Panc1 (cell line): ENCODE measurements at regions not wholly inside any gene's neighbourhood (a gene's known extent, or its start where the extent isn't known, plus 50 kb on each side); places are given as distances from the start of the nearest gene placed in this dataset.

Source experiments
- ATAC-seq: fragments of 200-7000 bp; cut with Tn5 transposase; 2 replicates; pipeline ENCODE4 v1.9.1; 2020; ENCODE audit warnings: mild to moderate bottlenecking, moderate library complexity
- BruUV-seq: library from RNA; stranded (reverse); fragments of 400-500 nt; replicated peaks from 2 replicates; lab custom pipeline; 2021; lab: Mats Ljungman, UMichigan
- CTCF ChIA-PET: fragments of 300-600 bp; sonication (Branson Sonifier 250); formaldehyde crosslinking; loops from one replicate; lab custom pipeline; 2022; ENCODE audit warnings: antibody characterized with exemption; lab: Charles Lee
- POLR2A ChIA-PET: fragments of 300-600 bp; sonication (Branson Sonifier 250); formaldehyde crosslinking; loops from one replicate; lab custom pipeline; 2022; ENCODE audit warnings: antibody characterized with exemption; lab: Charles Lee
- DNase-seq: peaks from one replicate; pipeline ENCODE4 v3.0.0-alpha.2; 2010; ENCODE audit warnings: low read depth, low spot score
- H3K27ac ChIP-seq: 2 replicates; pipeline ENCODE4 v1.5.1; 2011; ENCODE audit warnings: mild to moderate bottlenecking, low read length, inconsistent platforms
- H3K27me3 ChIP-seq: fragments of 200-500 bp; sonication (Bioruptor generic); 2 replicates; pipeline ENCODE4 v1.6.0; 2014; ENCODE audit warnings: low read length, inconsistent platforms; ENCODE audit not compliant: control insufficient read depth, insufficient read depth
- H3K36me3 ChIP-seq: fragments of 200-500 bp; sonication (Bioruptor generic); 2 replicates; pipeline ENCODE4 v1.5.1; 2014; ENCODE audit warnings: inconsistent platforms, mild to moderate bottlenecking, low read length, moderate library complexity; ENCODE audit not compliant: control insufficient read depth, insufficient read depth
- H3K4me1 ChIP-seq: 2 replicates; pipeline ENCODE4 v1.5.1; 2011; ENCODE audit warnings: inconsistent platforms, mild to moderate bottlenecking, low read length, moderate library complexity; ENCODE audit not compliant: control insufficient read depth, insufficient read depth
- H3K4me3 ChIP-seq, 2 experiments: 2 replicates each; pipeline ENCODE4 v1.5.1; 2011 to 2012; ENCODE audit warnings: low read depth in 2 of 2, low read length in 2 of 2, mild to moderate bottlenecking in 2 of 2, inconsistent platforms in 1 of 2, moderate library complexity in 1 of 2
- H3K9me3 ChIP-seq: fragments of 200-500 bp; sonication (Bioruptor generic); 2 replicates; pipeline ENCODE4 v1.5.1; 2014; ENCODE audit warnings: low read depth, mild to moderate bottlenecking, inconsistent platforms, low read length, moderate library complexity; ENCODE audit not compliant: control insufficient read depth, insufficient read depth
- CTCF ChIP-seq: fragments of 450-650 bp; IDR thresholded peaks from 2 replicates; pipeline ENCODE4 v1.5.1; 2017; ENCODE audit warnings: mild to moderate bottlenecking
- POLR2AphosphoS5 ChIP-seq: IDR thresholded peaks from 2 replicates; pipeline ENCODE4 v1.6.1; 2012; ENCODE audit warnings: mild to moderate bottlenecking, low read depth, low read length, moderate library complexity
- REST ChIP-seq, 2 experiments: IDR thresholded peaks; 2 replicates each; pipeline ENCODE4 v1.6.1; 2011 to 2012; ENCODE audit warnings: low read depth in 2 of 2, control low read depth in 1 of 2, low read length in 1 of 2, mild to moderate bottlenecking in 1 of 2, moderate library complexity in 1 of 2; ENCODE audit not compliant: insufficient read depth in 1 of 2
- SIN3A ChIP-seq: IDR thresholded peaks from 2 replicates; pipeline ENCODE4 v1.6.1; 2012; ENCODE audit warnings: low read depth, mild to moderate bottlenecking, low read length, moderate library complexity, borderline replicate concordance; ENCODE audit not compliant: insufficient read depth
- TCF7L2 ChIP-seq: IDR thresholded peaks from 2 replicates; pipeline ENCODE4 v1.6.1; 2011; ENCODE audit warnings: mild to moderate bottlenecking, low read depth, low read length, inconsistent platforms
- in situ Hi-C: cut with HindIII; loops from 2 replicates; pipeline ENCODE4 v1.10.0; 2016; ENCODE audit warnings: low sequenced_read_pairs, low pct_unique_long_range_greater_than_20kb
- intact Hi-C: fragments of 100-400 bp; cut with micrococcal nuclease; formaldehyde crosslinking; loops from one replicate; pipeline ENCODE4 v1.10.0; 2022; ENCODE audit not compliant: unreplicated experiment

GRCh38 chr16:16989368-16989767, 481.4 kb downstream of the XYLT1 start:
- in situ Hi-C loops = no loop called here
- H3K9me3 ChIP-seq = no peaks in the 10 kb centered on the region
- DNase-seq (no peak), ATAC-seq (no peak)
- no peaks in the 10 kb centered on the region for H3K4me1 ChIP-seq
- POLR2A ChIA-PET = no interaction called here
- H3K27ac ChIP-seq = no peak overlapping the region
- no peaks in the 10 kb centered on the region for H3K27me3 ChIP-seq
- H3K36me3 ChIP-seq = no peaks in the 10 kb centered on the region
- BruUV-seq = no TSS peak
- CTCF ChIA-PET = no interaction called here
- intact Hi-C loops = no loop called here
- no peak overlapping the region for H3K4me3 ChIP-seq
- no peak for TF ChIP-seq POLR2AphosphoS5
- TF ChIP-seq CTCF = no peak
- TF ChIP-seq SIN3A = no peak
- TF ChIP-seq REST (IDR thresholded peaks at IDR 0.05; ENCODE audit: insufficient read depth in 1 of 2, low read depth in 2 of 2, low read length in 1 of 2) = no peak
- TF ChIP-seq TCF7L2 = no peak

- TF ChIP-seq REST (IDR thresholded peaks at IDR 0.05; ENCODE audit: insufficient read depth in 1 of 2, low read depth in 2 of 2, low read length in 1 of 2) = no peak
- TF ChIP-seq CTCF = peak; percentile 17; the same call in 1 of the 2 replicates
- Histone ChIP-seq H3K36me3 (no peaks in the 10 kb centered on the region), H3K4me3 (no peak overlapping the region), H3K4me1 (no peaks in the 10 kb centered on the region), H3K27ac (no peak overlapping the region), H3K9me3 (no peaks in the 10 kb centered on the region), H3K27me3 (no peaks in the 10 kb centered on the region)
- ChIA-PET CTCF (interaction anchor here (0.6 kb wide), 1 partner anchor 148 kb away, joined by 14 read pairs; no protein-coding TSS in a partner anchor), POLR2A (no interaction called here)
- intact Hi-C loops (no loop called here), in situ Hi-C loops (no loop called here)
- DNase-seq (no peak), ATAC-seq (no peak)
- BruUV-seq = no TSS peak
Measured at GRCh38 chr16:16991711-16992110, 479.0 kb downstream of the XYLT1 start.
